DMS114 treated with DMSO at 0.1 percent for 48 hours (cell line): ENCODE measurements at regions not wholly inside any gene's neighbourhood (a gene's known extent, or its start where the extent isn't known, plus 50 kb on each side); places are given as distances from the start of the nearest gene placed in this dataset.
"Not testable (repeated sequence)": the region's sequence is repeated elsewhere in the genome, so short reads cannot be mapped to it uniquely, and the experiment has no call there.

Source experiments
- DNase-seq: peaks from one replicate; lab custom pipeline; 2025; ENCODE audit not compliant: unreplicated experiment; lab: John Stamatoyannopoulos, UW

DNA sequence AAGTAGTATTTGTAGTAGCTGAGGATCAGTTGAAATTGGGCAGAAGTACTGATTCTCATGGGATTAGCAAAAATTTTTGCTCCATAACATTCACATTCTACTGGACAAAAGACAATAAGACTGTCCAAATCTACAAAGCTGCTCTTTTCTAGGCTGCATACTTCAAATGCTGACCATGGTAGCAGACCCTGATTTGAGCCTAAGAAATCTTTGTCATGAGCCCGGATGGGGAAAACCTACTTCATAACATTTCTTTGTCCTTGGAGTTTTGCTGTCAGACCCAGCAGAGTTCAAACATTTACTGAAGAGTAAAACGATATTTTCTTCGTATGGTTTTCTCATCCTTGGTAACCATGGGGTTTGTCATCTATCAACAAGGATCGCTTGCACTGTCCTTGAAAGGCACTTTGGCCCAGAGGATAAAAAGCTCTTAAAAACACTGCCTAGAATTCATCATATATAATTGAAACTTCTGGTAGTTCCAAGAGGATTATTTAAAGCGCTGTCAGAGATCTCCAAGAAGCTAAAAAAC lies 216.9 kb downstream of the CAVIN4 start:
- no peak for DNase-seq

GRCh38 chr9:100803956-100804355 lies 224.6 kb upstream of the PLPPR1 start:
- DNase-seq = no peak

GRCh38 chr9:100811643-100812042 lies 216.9 kb upstream of the PLPPR1 start:
- DNase-seq = no peak

- no peak for DNase-seq
These were observed 214.7 kb upstream of the PLPPR1 start for GRCh38 chr9:100813871-100814270.

- DNase-seq = no peak
These were observed 208.5 kb upstream of the PLPPR1 start for GRCh38 chr9:100819980-100820379.

DNA sequence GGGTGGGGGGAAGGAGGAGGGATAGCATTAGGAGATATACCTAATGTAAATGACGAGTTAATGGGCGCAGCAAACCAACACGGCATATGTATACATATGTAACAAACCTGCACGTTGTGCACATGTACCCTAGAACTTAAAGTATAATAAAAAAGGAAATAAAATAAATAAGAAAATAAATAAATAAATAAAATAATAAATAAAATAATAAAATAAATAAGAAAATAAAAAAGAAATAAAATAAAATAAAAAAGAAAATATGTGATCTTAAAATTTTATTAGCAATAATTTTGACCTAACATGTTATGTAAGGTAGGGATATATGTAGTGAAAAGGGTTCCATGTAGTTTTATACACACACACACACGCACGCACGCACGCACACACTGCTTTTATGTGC lies 195.5 kb upstream of the PLPPR1 start:
- not testable (repeated sequence) for DNase-seq

GRCh38 chr9:100838857-100839256 lies 189.7 kb upstream of the PLPPR1 start:
- DNase-seq = no peak

DNA sequence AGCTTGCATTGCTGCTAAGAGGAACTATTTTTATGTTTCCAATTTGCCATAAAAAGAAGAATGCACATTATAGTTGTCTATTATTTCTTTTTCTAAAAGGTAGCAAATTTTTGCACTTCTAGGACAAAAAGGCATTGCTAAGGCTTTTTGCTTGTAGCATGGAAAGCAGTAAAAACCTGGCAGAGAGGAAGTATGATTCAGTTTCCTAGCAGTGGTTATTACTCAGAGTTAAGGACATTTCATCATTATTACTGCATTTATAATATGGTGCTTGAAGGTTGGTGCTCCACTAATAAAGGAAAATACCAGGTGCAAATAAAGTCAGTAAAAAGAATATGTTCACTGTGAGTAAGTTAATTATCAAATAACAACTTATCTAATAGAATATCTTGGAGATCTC lies 179.8 kb upstream of the PLPPR1 start:
- no peak for DNase-seq

DNA sequence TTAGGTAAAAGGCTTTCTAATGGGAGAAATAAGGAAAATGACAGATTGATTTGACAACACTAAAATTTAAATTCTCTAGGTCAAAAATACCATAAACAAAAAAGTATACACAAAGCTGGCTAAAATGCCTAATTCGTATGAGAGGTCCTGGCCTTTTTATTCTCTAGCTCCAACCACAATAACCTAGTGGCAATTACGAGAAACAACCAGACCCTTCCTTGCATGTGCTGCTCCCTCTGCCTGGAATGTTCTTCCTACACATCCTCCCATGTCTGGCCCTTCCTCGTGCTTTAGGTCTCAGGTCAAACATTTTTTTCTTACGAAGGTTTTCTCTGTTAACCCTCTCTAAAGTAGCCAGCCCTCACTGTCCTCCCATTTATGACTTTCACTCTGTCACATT lies 176.4 kb upstream of the PLPPR1 start:
- DNase-seq = no peak

DNA sequence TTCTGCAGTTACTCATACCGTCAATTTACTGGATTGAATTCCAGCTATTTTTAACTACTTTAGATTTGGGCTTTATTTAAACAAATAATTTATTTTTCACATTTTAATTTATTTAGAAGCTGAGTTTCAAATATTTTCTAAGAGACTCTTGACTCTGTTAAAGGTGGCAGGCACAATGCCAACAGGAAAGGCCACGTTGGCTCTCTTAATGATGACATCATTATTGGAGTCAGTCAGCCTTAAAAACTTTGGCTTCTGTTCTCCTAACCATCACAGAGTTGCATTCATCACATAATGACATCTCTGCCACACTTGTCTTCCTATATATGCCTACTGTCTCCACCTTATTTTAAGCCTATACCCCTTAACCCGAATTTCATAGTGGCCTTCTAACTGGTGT lies 172.3 kb upstream of the PLPPR1 start:
- no peak for DNase-seq

DNA sequence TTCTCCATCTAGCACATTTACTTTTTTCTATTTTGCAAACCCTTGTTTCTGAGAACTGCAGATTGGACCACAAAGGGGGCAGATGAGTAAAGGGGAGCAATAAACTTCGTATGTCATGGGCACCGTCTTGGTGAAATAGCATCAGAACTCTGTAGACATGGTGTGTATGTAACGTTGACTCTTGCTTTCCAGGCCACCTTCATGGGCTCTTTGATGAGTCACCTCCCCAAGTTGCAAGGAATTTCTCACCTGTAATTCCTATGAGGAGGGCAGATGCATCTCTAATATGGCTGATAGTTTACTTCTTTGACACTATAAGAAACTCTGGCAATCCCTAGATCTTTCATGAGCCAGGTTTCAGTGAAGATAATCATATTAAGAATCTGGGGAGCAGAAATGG lies 163.4 kb upstream of the PLPPR1 start:
- DNase-seq = no peak

GRCh38 chr9:100865648-100866047 lies 162.9 kb upstream of the PLPPR1 start:
- no peak for DNase-seq

- no peak for DNase-seq
These were observed 159.2 kb upstream of the PLPPR1 start for GRCh38 chr9:100869326-100869725.

DNA sequence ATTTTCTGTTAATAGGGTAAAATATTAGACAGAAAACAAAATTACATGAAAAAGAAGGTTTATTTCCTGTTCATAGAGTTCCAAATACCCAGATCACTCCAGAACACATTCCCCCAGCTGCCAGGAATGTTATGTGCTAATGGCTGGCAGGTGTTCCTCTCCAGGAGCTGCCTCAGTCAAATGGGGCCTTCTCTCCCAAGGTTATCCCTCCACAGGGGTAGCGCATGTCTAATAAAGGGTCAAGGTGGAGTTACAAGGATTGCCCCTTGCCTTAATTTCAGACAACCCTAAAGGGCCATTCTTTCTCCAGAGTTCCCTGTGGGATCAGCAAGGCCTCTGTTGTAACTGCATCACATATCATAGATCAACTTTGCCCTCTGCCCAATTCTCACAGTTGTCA lies 148.6 kb upstream of the PLPPR1 start:
- DNase-seq = no peak

DNA sequence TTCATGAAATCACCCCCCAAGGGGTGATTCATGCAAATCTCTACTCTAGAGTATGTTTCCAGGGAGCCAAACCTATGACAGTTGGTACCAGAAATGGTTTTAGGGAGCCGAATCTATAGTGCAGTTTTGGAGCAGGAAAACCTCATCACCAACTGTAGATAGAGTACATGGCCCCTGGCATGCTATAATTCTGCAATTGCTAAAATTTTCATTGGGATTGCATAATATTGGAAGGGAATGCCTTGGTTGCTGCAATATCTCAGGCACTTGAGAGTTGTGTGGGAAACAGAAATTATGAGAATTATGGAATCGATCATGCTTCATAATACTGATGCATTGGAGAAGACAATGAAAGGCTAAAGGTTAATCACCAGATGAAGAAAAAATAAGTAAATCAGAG lies 148.2 kb upstream of the PLPPR1 start:
- no peak for DNase-seq

DNA sequence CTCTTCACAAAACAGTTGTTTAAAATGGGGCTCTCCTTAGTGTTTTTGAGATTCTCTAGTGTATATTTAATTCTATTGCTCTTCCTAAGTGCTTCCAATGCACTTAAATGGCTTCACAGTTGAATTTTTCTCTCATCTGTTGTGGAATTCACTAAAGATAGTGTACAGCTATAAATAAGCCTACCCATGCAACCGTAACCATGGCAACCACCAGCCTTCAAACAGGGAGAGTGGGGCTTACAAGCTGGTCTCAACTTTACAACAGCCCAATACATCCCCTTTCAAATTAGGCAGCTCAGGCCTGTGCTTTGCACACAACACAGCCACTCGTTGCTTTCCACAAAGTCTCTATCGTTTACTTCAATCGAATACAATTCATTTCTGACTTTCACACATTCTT lies 144.0 kb upstream of the PLPPR1 start:
- no peak for DNase-seq

- no peak for DNase-seq
These were observed 138.2 kb upstream of the PLPPR1 start for GRCh38 chr9:100890321-100890720.

GRCh38 chr9:100911273-100911672 lies 117.3 kb upstream of the PLPPR1 start:
- DNase-seq = no peak

GRCh38 chr9:100913257-100913656 lies 115.3 kb upstream of the PLPPR1 start:
- DNase-seq = no peak

DNA sequence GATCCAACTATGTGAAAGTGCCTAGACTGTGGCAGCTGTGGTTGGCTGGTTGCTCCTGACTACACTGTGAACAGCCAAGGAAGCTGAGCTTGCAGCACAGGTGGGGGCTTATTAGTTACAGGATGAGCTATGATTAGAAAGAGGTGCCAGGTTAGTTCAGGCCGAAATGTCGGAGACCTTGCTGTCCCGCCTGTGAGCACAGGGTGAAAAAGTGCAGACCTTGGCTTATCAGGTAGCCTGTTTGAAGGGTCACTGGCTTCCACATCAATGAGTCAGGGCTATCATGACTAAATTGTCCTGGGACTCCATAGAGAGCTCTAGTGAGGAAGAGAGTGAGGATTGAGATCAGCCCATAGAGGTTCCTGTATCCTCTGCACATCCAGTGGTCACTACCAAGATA lies 114.3 kb upstream of the PLPPR1 start:
- DNase-seq = no peak

DNA sequence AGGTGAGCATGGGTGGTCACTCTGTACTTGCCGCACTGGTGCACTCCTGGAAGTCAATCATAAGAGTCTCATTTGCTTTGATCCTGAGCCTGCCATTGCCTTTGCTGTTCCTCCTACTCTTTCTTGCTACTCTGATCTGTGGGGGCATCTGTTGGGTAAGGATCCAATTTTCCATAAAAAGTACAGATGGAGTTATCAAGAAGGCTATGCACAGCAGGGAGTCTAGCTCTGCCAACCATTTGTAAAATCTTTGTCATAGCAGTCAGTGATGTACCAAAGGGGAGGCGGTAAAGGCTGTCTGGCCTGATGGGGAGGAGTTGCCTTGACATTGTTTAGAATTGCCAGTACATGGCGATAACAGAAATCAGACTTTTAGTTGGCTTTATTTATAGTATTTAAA lies 109.0 kb upstream of the PLPPR1 start:
- DNase-seq = no peak

- DNase-seq = no peak
These were observed 102.2 kb upstream of the PLPPR1 start for GRCh38 chr9:100926366-100926765.

- no peak for DNase-seq
These were observed 100.8 kb upstream of the PLPPR1 start for GRCh38 chr9:100927763-100928162.

GRCh38 chr9:100933656-100934055 lies 94.9 kb upstream of the PLPPR1 start:
- DNase-seq = no peak
